ENCODE measurements at regions not wholly inside any gene's neighbourhood (a gene's known extent, or its start where the extent isn't known, plus 50 kb on each side); places are given as distances from the start of the nearest gene placed in this dataset.

DNA sequence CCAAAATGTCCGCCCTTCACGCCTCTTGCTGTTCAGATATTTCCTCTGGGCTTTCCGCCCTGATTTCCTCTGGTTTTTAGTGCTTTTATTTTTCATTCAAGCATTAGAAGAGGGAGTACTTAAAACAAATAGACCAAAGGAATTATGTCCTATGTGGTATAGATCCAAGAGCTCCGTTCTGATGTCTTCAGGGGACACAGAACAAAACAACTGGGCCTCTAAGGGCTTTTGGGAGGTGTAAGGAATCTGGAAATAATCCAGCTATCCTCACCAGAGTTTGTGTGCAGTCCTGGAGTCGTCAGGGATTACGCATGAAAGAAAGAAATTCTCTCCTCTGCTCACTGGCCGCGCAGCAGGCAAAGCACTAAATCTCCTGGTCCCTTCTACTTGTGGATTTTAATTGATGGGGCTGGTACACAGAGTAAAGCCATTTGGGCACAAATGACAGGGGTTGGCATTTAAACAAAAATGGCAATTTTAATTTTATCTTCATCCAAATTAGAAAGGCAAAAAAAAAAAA lies 999.2 kb downstream of the ADGRL3 start:
- FAIRE-seq: no peak

DNA sequence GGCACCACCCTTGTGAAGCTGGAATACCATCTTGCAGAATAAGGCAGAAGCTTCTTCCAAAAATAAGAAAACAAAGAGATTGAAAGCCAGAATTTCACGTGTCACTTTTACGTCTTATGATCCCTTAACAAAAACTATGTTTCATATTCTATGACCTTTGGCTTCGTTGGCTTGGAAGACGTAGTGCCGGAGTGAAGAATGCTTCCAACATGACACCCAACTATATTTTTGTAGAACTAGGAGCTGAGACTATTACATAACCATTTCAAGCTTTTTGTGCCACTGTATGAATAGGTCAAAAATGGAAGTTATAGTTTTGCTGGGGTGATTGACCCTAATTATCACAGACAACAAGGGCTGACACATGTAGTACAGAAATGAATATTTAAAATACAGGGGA lies 996.2 kb downstream of the ADGRL3 start:
- FAIRE-seq: no peak

DNA sequence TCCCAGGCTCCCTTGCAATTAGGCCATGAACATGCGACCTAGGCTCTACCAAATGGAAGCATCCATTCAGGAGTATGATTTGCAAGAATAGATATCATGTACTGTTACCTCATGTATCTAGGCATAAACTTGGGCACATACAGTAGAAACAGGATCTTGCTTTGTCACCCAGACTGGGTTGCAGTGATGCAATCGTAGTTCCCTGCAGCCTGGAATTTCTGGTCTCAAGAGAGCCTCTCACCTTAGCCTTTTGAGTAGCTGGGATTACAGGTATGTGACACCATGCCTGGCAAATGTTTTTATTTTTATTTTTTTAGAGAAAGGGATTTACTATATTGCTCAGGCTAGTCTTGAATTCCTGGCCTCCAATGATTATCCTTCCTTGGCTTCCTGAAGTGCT lies 994.2 kb downstream of the ADGRL3 start:
- FAIRE-seq: no peak

DNA sequence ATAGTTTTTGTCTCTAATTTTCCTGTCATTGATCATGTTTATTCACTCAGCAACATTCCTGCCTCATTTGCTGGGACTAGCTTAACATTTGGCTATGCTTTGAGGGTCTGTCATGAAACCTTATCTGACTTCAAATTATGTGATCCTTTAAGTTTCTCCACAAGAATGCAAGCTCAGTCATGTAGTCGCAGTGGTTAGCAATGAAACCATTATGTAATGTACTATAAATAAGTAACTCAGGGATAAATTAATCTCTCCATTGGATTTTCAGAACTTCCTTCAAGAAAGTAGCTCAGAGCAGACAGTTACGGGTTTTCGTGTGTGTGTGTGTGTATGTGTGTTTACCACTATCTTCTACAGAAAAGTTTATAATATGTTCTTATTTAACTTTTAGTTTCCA lies 993.6 kb downstream of the ADGRL3 start:
- FAIRE-seq: no peak

DNA sequence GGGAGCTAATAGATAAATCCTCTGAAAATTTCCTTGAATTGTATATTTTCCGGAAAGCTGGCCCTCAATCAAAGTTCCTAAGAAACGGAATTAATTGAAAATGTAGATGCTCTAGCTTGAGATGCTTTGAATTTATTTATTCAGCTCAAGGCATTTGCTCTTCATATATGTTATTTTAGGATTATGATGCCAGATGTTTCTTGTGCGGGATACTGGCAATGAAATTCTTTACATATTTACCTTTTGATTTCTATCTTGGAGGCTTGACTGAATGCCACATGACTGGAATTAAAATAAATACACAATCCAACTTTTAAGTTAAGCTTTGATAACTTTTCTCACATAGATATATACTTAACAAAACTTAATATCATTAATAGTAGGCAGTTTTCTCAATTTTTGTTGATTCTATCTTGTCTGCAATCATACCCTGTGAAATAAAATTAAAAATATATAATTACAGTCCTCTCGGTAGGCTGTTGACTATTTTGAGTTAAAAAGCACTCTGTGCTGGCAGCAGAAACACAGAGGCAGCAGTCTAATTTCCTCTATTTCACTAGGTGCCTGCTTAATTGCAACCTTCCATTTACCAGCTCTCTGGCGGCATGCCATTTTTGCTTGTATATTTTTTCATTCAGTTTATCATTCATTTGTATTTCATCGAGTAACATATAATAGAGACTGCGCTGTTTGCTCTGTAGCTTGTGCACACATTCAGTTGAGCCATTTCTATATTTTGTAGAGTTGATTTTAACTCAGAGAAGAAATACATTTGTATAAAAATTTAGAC lies 991.5 kb downstream of the ADGRL3 start:
- no peak for FAIRE-seq

DNA sequence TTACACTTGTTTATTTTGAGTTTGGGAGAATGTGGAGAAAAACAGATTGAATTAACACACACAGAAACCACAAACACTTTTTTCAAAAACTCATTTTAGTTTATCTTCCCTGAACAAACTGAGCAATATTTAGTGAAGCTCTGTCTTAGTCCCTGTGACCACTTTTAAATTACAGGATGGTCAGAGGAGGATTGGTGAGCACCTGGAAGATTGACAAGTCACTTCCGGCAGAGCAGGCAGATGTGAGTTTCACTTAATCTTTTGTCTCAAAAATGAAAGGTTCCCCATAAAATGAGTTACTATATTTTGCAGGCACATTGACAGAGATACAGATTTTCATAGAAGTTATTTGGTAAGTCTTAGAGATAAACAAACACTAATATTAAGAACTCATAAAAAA lies 970.1 kb downstream of the ADGRL3 start:
- no peak for FAIRE-seq

DNA sequence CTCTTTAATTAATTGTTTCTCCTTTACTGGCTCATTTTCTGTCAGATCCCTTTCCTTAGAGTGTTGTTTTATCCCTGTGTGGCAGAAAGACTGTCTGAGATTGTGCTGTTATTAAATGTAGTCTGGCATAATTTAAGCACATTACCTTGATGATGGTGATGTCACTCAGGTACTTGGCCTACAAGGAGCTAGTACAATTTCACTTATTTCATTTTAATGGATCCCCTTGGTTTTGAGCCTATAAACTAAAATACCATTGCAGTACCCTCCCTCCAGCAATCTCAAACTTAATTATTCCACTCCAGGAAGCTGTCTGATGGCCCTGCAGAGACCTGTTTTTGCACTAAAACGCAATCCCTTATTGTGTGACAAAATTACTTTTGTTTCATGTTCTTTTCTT lies 968.6 kb downstream of the ADGRL3 start:
- no peak for FAIRE-seq

DNA sequence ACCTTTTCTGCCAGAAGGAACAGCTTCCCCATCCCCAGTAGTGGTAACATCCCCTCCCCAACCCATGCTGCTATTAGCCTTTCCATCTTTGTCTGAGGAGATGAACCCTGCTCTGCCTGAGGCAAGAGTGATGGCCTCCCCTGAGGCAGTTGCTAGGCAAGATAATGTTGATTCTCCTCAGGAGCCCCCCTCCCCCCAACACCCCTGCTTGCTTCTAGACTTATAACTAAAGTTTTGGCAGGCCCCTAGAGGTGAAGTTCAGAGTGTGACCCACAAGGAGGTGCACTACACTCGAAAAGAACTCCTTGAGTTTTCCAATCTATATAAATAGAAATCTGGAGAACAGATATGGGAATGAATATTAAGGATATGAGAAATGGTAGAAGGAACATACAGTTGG lies 962.5 kb downstream of the ADGRL3 start:
- no peak for FAIRE-seq

DNA sequence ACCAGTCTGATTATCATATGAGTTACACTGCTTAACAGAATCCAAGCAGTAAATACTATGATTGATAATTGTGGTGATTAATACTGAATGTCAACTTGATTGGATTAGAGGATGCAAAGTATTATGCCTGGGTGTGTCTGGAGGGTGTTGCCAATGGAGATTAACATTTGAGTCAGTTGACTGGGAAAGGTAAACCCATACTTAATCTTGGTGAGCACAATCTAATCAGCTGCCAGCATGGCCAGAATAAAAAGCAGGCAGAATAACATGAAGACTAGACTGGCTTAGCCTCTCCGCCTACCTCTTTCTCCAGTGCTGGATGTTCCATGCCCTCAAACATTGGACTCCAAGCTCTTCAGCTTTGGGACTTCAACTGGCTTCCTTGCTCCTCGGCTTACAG lies 961.3 kb downstream of the ADGRL3 start:
- no peak for FAIRE-seq

DNA sequence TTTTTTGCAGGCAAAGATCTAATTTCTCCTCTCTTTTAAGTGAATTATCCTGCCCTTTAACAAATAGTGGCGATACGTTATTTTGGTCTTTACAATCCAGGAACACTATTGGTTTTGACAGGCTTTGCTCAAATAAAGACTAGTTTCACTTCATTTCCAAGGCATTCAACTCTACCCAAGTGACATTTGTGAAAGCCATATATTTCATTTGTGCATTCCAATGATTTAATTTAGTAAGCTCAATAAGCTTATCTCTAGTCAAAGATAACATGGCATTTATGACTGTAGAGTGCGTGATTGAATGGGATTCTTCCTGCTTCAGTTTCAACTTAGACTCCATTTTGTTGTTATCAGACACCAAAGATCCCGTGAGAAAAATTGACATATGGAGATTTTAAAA lies 959.8 kb downstream of the ADGRL3 start:
- FAIRE-seq: no peak

DNA sequence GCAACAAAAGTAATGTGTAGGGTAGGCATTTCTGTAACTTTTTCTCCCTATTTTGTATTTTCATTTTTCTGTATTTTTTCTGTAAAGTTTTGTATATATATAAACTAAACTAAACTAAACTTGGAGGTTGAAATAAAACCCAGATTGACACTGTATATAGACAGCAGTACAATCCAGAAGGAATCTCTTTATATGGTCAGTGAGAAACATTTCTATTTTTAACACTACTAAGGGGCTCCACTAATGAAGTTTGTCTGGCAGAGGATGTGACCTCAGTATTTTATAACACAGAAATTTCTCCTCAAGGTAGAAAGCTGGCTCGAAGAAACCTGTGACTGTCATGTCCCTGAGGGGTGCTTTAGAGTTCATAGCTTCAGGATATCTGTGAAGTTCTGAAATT lies 959.2 kb downstream of the ADGRL3 start:
- no peak for FAIRE-seq

DNA sequence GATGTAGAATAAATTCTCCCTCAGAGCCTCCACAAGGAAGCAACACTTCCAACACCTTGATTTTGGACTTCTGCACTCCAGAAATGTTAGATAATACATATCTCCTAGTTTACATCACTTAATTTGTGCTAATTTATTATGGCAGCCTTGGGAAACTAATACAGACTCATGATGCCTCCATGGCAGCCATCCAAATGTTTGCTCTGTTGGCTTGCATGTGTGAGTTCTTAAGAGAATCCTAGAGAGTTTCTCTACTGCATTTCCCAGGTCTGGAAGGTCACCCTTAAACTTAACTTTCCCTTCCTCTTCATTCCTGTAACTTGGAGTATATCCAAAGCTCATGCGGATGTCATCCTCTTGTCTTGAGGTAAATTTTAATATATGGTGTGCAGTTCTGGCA lies 956.1 kb downstream of the ADGRL3 start:
- no peak for FAIRE-seq

DNA sequence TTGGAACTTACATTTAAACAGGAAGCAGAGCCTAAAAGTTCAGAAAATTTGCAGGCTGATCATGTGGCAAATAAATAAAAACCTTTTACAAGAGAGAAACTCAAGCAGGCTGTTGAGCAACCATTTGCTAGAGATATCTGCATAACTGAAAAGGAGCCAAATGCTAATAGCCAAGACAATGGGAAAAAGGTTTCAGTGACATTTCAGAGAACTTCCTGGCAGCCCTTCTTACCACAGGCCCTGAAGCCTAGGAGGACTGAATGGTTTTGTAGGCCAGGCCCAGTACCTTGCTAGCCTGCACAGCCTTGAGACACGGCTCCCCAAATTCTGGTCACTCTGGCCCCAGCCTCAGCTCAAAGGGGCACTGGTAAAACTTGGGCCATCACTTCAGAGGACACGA lies 945.1 kb downstream of the ADGRL3 start:
- no peak for FAIRE-seq

DNA sequence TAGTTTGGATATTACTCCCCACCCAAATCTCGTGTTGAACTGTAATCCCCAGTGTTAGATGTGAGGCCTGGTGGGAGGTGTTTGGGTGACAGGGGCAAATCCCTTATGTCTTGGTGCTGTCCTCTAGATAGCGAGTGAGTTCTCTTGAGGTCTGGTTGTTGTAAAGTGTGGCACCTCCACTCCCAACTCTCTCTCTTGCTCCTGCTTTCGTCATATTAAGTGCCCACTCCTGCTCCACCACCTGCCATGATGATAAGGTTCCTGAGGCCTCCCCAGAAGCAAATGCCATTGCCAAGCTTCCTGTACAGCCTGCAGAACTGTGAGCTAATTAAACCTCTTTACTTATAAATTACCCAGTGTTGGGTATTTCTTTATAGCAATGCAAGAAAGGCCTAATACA lies 944.3 kb downstream of the ADGRL3 start:
- FAIRE-seq: no peak

DNA sequence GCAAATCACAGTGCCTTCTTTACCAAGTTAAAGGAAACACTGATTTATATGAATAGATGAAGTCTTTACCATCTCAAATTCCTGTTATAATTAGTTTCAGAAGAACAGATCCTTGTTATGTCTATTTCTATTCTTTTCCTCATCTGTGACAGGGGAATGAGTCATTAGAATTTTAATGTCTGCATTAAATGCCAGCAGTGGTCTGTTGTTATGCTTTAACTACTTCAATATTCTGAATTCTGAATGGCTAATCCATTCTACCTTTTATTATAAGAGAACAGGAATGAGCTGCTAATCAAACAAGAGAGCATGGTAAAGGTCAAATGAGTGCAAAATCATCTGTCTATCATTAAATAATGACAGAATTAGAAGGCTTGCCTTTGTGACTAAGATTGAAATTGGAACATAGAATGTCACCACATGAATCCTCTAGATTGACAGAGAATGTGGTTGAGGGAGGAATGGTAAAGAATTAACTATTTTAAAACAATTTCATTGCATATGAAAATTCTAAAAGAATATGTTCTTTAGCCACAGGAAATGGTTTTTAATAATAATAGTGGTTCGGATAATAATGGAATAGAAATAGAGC lies 935.5 kb downstream of the ADGRL3 start:
- no peak for FAIRE-seq

DNA sequence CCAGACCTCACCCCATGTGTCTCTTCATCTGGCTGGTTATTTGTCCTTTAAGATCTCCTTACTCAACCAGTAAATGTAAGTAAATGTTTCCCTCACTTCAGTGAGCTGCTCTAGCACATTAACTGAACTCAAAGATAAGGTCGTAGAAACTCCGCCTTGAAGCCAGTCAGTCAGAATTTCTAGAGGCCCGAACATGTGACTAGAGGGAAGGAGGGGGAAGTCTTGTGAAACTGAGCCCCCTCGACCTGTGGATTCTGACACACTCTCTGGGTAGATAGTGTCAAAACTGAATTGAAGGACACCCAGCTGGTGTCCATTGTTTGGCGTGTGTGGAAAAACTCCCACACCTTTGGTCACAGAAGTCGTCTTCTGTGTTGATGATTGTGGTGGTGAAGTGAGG lies 933.9 kb downstream of the ADGRL3 start:
- no peak for FAIRE-seq

DNA sequence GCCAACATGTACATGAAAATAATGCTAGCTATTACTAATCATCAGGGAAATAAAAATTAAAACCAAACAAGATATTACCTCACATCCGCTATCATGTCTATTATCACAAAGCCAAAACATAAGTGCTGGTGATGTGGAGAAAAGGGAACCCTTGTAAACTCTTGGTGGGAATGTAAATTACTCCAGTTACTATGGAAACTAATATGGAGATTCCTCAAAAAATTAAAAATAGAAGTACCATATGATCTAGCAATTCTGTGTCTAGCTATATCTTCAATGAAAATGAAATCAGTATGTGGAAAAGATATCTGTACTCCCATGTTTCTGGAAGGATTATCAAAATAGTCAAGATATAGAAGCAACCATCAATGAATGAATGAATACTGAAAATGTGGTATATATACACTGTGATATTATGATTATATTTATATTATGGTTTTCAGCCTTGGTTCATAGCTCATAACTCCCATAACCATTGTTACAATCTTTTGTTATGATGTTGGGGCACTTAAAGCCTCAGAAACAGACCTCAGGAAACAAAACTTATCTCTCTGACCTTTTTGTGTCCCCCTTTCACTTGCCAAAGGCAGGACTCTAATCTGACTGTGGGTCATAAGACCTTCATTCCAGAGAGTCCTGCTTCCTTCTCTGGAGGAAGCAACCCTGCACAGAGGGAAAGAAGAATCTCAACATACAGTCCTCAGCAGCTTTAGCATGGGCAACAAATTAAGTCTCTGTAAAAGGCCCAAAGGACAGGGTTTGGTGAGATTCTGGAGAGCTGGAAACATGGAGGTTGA lies 933.2 kb downstream of the ADGRL3 start:
- no peak for FAIRE-seq

DNA sequence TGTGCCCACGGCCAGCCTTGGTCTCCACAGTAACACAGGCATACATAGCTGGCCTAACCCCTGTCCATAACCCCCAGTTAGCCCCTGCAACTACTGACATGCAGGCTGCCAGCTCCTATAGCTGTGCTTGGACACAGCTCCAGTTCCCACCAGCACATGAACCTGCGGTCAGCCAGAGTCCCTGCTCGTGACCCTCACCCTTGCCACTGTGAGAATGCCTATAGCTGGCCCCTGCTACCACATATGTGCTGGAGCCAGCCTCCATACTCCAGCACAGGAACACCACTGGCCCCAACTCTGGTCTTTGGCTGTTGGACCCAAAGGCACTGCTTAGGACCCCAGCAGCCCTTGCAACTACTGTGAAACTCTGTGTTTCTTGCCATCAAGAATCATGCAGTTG lies 930.9 kb downstream of the ADGRL3 start:
- no peak for FAIRE-seq

DNA sequence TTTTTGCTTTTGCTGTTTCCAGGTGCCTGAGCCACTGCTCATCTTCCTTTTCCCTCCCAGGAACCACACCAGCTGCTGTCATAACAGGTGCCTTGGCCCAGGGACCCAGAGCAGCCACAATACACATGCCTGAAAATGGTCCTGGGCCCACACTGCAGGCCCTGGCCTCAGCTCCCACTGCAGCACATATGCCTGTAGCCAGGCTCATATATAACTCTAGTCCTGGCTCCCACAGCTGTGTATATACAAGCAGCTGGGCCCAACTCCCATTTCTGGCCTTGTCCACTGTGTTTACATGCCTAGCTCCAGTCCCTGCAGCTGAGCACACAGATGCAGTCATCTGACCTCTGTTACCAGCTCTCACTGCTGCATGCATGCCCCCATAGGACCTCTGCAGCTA lies 930.5 kb downstream of the ADGRL3 start:
- no peak for FAIRE-seq

DNA sequence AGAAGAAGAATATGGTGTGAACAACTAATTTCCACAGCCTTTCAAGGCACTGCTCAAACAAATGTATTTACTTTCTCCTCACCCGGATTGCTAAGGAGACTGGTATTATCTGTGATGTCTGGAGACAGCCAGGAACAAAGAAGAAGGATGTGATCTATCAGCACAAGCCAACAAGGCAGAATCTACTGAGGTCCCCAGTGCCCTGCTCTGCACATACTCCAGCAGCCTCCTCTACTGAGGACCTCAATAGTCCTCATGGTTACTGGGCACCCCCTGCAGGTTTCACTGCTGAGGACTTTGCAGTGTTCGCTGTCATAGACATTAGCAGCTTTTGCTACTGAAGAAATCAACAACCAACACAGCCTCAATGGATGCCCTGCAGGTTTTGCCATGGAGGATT lies 930.1 kb downstream of the ADGRL3 start:
- FAIRE-seq: no peak
